H9 (cell line): ENCODE measurements at regions not wholly inside any gene's neighbourhood (a gene's known extent, or its start where the extent isn't known, plus 50 kb on each side); places are given as distances from the start of the nearest gene placed in this dataset.
"Not testable (repeated sequence)": the region's sequence is repeated elsewhere in the genome, so short reads cannot be mapped to it uniquely, and the experiment has no call there.

Source experiments
- DNase-seq: peaks from one replicate; pipeline ENCODE4 v3.0.0-alpha.2; 2017
- H2AFZ ChIP-seq: one replicate; pipeline ENCODE4 v1.6.1; 2013; ENCODE audit warnings: mild to moderate bottlenecking, low read length, control low read depth, moderate library complexity
- H2AK5ac ChIP-seq: 2 replicates; pipeline ENCODE4 v1.6.1; 2013; ENCODE audit warnings: low read length, control low read depth, mixed read lengths; ENCODE audit not compliant: insufficient read length
- H2BK120ac ChIP-seq: one replicate; pipeline ENCODE4 v1.6.1; 2013; ENCODE audit warnings: low read depth, mild to moderate bottlenecking, low read length, control low read depth, inconsistent platforms; ENCODE audit not compliant: poor library complexity, severe bottlenecking
- H2BK12ac ChIP-seq: 2 replicates; pipeline ENCODE4 v1.6.1; 2013; ENCODE audit warnings: low read length, control low read depth, mixed read lengths, low read depth; ENCODE audit not compliant: insufficient read length
- H2BK15ac ChIP-seq: 2 replicates; pipeline ENCODE4 v1.6.1; 2013; ENCODE audit warnings: low read depth, low read length, control low read depth
- H2BK20ac ChIP-seq: one replicate; pipeline ENCODE4 v1.6.1; 2013; ENCODE audit warnings: low read depth, mild to moderate bottlenecking, low read length, control low read depth, inconsistent platforms; ENCODE audit not compliant: poor library complexity, severe bottlenecking
- H2BK5ac ChIP-seq: 2 replicates; pipeline ENCODE4 v1.6.1; 2013; ENCODE audit warnings: low read length, control low read depth, mixed read lengths; ENCODE audit not compliant: insufficient read length
- H3K14ac ChIP-seq: 2 replicates; pipeline ENCODE4 v1.6.1; 2013; ENCODE audit warnings: low read length, control low read depth; ENCODE audit not compliant: insufficient read depth
- H3K18ac ChIP-seq: 2 replicates; pipeline ENCODE4 v1.6.1; 2013; ENCODE audit warnings: low read depth, mild to moderate bottlenecking, mixed read lengths, low read length, control low read depth; ENCODE audit not compliant: insufficient read length
- H3K23ac ChIP-seq: 2 replicates; pipeline ENCODE4 v1.6.1; 2013; ENCODE audit warnings: low read length, control low read depth, mixed read lengths, low read depth; ENCODE audit not compliant: insufficient read length
- H3K23me2 ChIP-seq: 2 replicates; pipeline ENCODE4 v1.6.1; 2013; ENCODE audit warnings: low read depth, mild to moderate bottlenecking, mixed read lengths, low read length, control low read depth; ENCODE audit not compliant: insufficient read length, poor library complexity, severe bottlenecking
- H3K27ac ChIP-seq: 2 replicates; pipeline ENCODE4 v1.5.1; 2013; ENCODE audit warnings: low read length, control low read depth, mixed read lengths, low read depth; ENCODE audit not compliant: insufficient read length
- H3K27me3 ChIP-seq: 2 replicates; pipeline ENCODE4 v1.6.1; 2013; ENCODE audit warnings: low read length, control low read depth, inconsistent platforms; ENCODE audit not compliant: insufficient read depth
- H3K4ac ChIP-seq: 2 replicates; pipeline ENCODE4 v1.6.1; 2013; ENCODE audit warnings: low read depth, mild to moderate bottlenecking, control low read depth, inconsistent platforms, low read length, moderate library complexity
- H3K4me1 ChIP-seq: 2 replicates; pipeline ENCODE4 v1.6.1; 2013; ENCODE audit warnings: low read length, control low read depth, inconsistent platforms; ENCODE audit not compliant: insufficient read depth
- H3K4me2 ChIP-seq: 2 replicates; pipeline ENCODE4 v1.6.1; 2013; ENCODE audit warnings: low read length, control low read depth, mixed read lengths; ENCODE audit not compliant: insufficient read length, insufficient read depth
- H3K56ac ChIP-seq: 2 replicates; pipeline ENCODE4 v1.6.1; 2013; ENCODE audit warnings: low read depth, mild to moderate bottlenecking, mixed read lengths, low read length, control low read depth; ENCODE audit not compliant: insufficient read length
- H3K79me1 ChIP-seq: 2 replicates; pipeline ENCODE4 v1.6.1; 2013; ENCODE audit warnings: low read depth, mild to moderate bottlenecking, moderate library complexity, low read length, control low read depth, inconsistent platforms; ENCODE audit not compliant: insufficient read depth, poor library complexity, severe bottlenecking
- H3K79me2 ChIP-seq: 2 replicates; pipeline ENCODE4 v1.6.1; 2013; ENCODE audit warnings: low read length, control low read depth, inconsistent platforms; ENCODE audit not compliant: insufficient read depth
- H3K9ac ChIP-seq: 2 replicates; pipeline ENCODE4 v1.6.1; 2013; ENCODE audit warnings: low read length, control low read depth, mixed read lengths; ENCODE audit not compliant: insufficient read length; ENCODE audit errors: extremely low read depth
- H3K9me3 ChIP-seq: one replicate; pipeline ENCODE4 v1.6.1; 2013; ENCODE audit warnings: low read depth, low read length, inconsistent platforms; ENCODE audit not compliant: control insufficient read depth
- H3T11ph ChIP-seq: one replicate; pipeline ENCODE4 v1.6.1; 2013; ENCODE audit warnings: mild to moderate bottlenecking, low read length, control low read depth, inconsistent platforms
- H4K20me1 ChIP-seq: one replicate; pipeline ENCODE4 v1.6.1; 2013; ENCODE audit not compliant: control insufficient read depth, insufficient read length, insufficient read depth
- H4K5ac ChIP-seq: 2 replicates; pipeline ENCODE4 v1.6.1; 2013; ENCODE audit warnings: low read depth, mild to moderate bottlenecking, mixed read lengths, low read length, control low read depth; ENCODE audit not compliant: insufficient read length
- H4K8ac ChIP-seq: replicated peaks from 2 replicates; pipeline ENCODE4 v1.6.1; 2013; ENCODE audit warnings: low read length, control low read depth, mixed read lengths, low read depth; ENCODE audit not compliant: insufficient read length
- H4K91ac ChIP-seq: 2 replicates; pipeline ENCODE4 v1.6.1; 2013; ENCODE audit warnings: low read depth, mild to moderate bottlenecking, moderate library complexity, mixed read lengths, low read length, control low read depth; ENCODE audit not compliant: insufficient read length
- H3K27ac Mint-ChIP-seq, 3 experiments: 2 replicates in 2 of 3; 3 replicates in 1 of 3; pipeline ENCODE4 v1.8.0; 2020 to 2021; ENCODE audit warnings: mixed read lengths in 3 of 3, mild to moderate bottlenecking in 1 of 3, moderate library complexity in 1 of 3
- H3K27me3 Mint-ChIP-seq: 2 replicates; pipeline ENCODE4 v1.8.0; 2021; ENCODE audit warnings: low read depth, mild to moderate bottlenecking, moderate library complexity, mixed read lengths
- H3K36me3 Mint-ChIP-seq, 3 experiments: 2 replicates in 2 of 3; 3 replicates in 1 of 3; pipeline ENCODE4 v1.8.0; 2020 to 2021; ENCODE audit warnings: low read depth in 3 of 3, mixed read lengths in 3 of 3; ENCODE audit not compliant: insufficient read depth in 1 of 3
- H3K4me1 Mint-ChIP-seq, 2 experiments: 2 replicates each; pipeline ENCODE4 v1.8.0; 2020; ENCODE audit warnings: mixed read lengths in 2 of 2
- H3K4me3 Mint-ChIP-seq, 2 experiments: 2 replicates in 1 of 2; 3 replicates in 1 of 2; pipeline ENCODE4 v1.8.0; 2020 to 2021; ENCODE audit warnings: mild to moderate bottlenecking in 2 of 2, mixed read lengths in 2 of 2, moderate library complexity in 1 of 2
- H3K9me3 Mint-ChIP-seq, 2 experiments: 2 replicates in 1 of 2; 3 replicates in 1 of 2; pipeline ENCODE4 v1.8.0; 2020; ENCODE audit warnings: mild to moderate bottlenecking in 2 of 2, mixed read lengths in 2 of 2, moderate library complexity in 1 of 2
- CTCF ChIP-seq: fragments of 200-600 bp; sonication (generic); conservative IDR thresholded peaks from 3 replicates; pipeline ENCODE4 v1.8.0; 2021; ENCODE audit warnings: antibody characterized with exemption, mild to moderate bottlenecking
- WGBS: extraction: QIAGEN DNeasy Blood & Tissue Kit; methylation state at CpG from one replicate; pipeline ENCODE4 v1.1.7; 2013; ENCODE audit warnings: missing lambda C conversion rate, low lambda C conversion rate, mixed read lengths; ENCODE audit not compliant: insufficient read length; ENCODE audit errors: extremely low coverage; 5-methylcytosine and 5-hydroxymethylcytosine counted together

GRCh38 chrX:56130436-56130835, 101.7 kb upstream of the KLF8 start:
- Histone ChIP-seq H3K23ac (no peak overlapping the region), H2AFZ (no peak overlapping the region), H3K4ac (no peak overlapping the region), H3K79me1 (no peaks in the 10 kb centered on the region), H3K4me2 (no peak overlapping the region), H2AK5ac (no peak overlapping the region), H4K8ac (no peak overlapping the region), H3K27ac (no peak overlapping the region), H3K56ac (no peak overlapping the region), H2BK5ac (no peak overlapping the region), H4K20me1 (no peaks in the 10 kb centered on the region), H3K27me3 (no peaks in the 10 kb centered on the region), H3T11ph (no peak overlapping the region), H2BK12ac (no peak overlapping the region), H2BK15ac (no peak overlapping the region), H3K9me3 (peaks cover 19% of the 10 kb centered on the region), H2BK120ac (no peak overlapping the region), H4K91ac (no peak overlapping the region), H3K23me2 (no peaks in the 10 kb centered on the region), H3K18ac (no peak overlapping the region), H3K14ac (no peak overlapping the region), H3K9ac (no peak overlapping the region), H4K5ac (no peak overlapping the region), H3K79me2 (no peaks in the 10 kb centered on the region), H3K4me1 (no peaks in the 10 kb centered on the region), H2BK20ac (no peak overlapping the region)
- peaks cover 5 to 27% (median 21%) of the 10 kb centered on the region in 3 experiments for H3K36me3 Mint-ChIP-seq
- peaks cover 83 to 89% of the 10 kb centered on the region in 2 experiments for H3K9me3 Mint-ChIP-seq
- TF ChIP-seq CTCF = no peak
- no CpG with 5 or more reads among the region's 3 CpGs for WGBS
- no peaks in the 10 kb centered on the region; the same call in 1 of the 2 replicates for H3K27me3 Mint-ChIP-seq
- DNase-seq = no peak
- no peak overlapping the region for H3K4me3 Mint-ChIP-seq
- H3K27ac Mint-ChIP-seq = no peak overlapping the region
- peaks cover 11 to 14% of the 10 kb centered on the region in 2 experiments for H3K4me1 Mint-ChIP-seq

GRCh38 chrX:56164135-56164534, 68.0 kb upstream of the KLF8 start:
- Mint-ChIP-seq H3K9me3 (peaks cover 63 to 76% of the 10 kb centered on the region in 2 experiments), H3K36me3 (peaks cover 0 to 21% (median 5%) of the 10 kb centered on the region in 3 experiments; a peak in 5 of 7 replicates)
- not testable (repeated sequence) for H3K79me1 ChIP-seq, H3K18ac ChIP-seq, H2BK15ac ChIP-seq, H3K27ac ChIP-seq, H2AFZ ChIP-seq, H3K27ac Mint-ChIP-seq, H3K4me2 ChIP-seq, H3K4me1 ChIP-seq, DNase-seq, H2BK20ac ChIP-seq, H3K4me1 Mint-ChIP-seq, H2BK120ac ChIP-seq, H3K79me2 ChIP-seq, H3K4ac ChIP-seq, H3K27me3 ChIP-seq, H2BK5ac ChIP-seq, H4K5ac ChIP-seq, H2AK5ac ChIP-seq, H3T11ph ChIP-seq, H3K4me3 Mint-ChIP-seq, H3K56ac ChIP-seq, H3K23ac ChIP-seq, H3K27me3 Mint-ChIP-seq, H3K23me2 ChIP-seq, H3K14ac ChIP-seq, H3K9ac ChIP-seq, H4K8ac ChIP-seq, H4K91ac ChIP-seq, H2BK12ac ChIP-seq, H4K20me1 ChIP-seq
- peaks cover 28% of the 10 kb centered on the region for H3K9me3 ChIP-seq
- WGBS = no CpG with 5 or more reads among the region's 1 CpG
